HL-60 (cell line): ENCODE measurements at regions not wholly inside any gene's neighbourhood (a gene's known extent, or its start where the extent isn't known, plus 50 kb on each side); places are given as distances from the start of the nearest gene placed in this dataset.

Experiments
- DNase-seq, 2 experiments: peaks; one replicate each; pipeline ENCODE4 v3.0.0-alpha.2; 2010 to 2020; ENCODE audit warnings: low read depth in 1 of 2, low spot score in 1 of 2
- H3K27ac ChIP-seq: fragments of 250-450 bp; sonication (Bioruptor Pico); replicated peaks from 2 replicates; pipeline ENCODE4 v1.5.1; 2020; ENCODE audit warnings: mild to moderate bottlenecking, moderate library complexity
- H3K27me3 ChIP-seq: fragments of 250-450 bp; sonication (Bioruptor Pico); 2 replicates; pipeline ENCODE4 v1.5.1; 2021; ENCODE audit warnings: mild to moderate bottlenecking, moderate library complexity; ENCODE audit not compliant: insufficient read depth, poor library complexity, severe bottlenecking
- H3K4me3 ChIP-seq: replicated peaks from 2 replicates; pipeline ENCODE4 v1.5.1; 2011; ENCODE audit warnings: mild to moderate bottlenecking, control low read depth, low read length; ENCODE audit not compliant: insufficient read depth
- CTCF ChIP-seq: IDR thresholded peaks from one replicate; pipeline ENCODE4 v1.5.1; 2011; ENCODE audit warnings: low read length, control low read depth, inconsistent platforms; ENCODE audit not compliant: insufficient read depth
- GABPA ChIP-seq: IDR thresholded peaks from 2 replicates; pipeline ENCODE4 v1.6.1; 2012; ENCODE audit warnings: low read depth
- POLR2AphosphoS5 ChIP-seq: IDR thresholded peaks from 2 replicates; pipeline ENCODE4 v1.6.1; 2012; ENCODE audit warnings: low read depth
- SPI1 ChIP-seq: IDR thresholded peaks from 2 replicates; pipeline ENCODE4 v1.6.1; 2012; ENCODE audit warnings: low read depth, mild to moderate bottlenecking, borderline replicate concordance
- TF ChIP-seq, protein P1 (sequence below): IDR thresholded peaks from 2 replicates; pipeline ENCODE4 v1.6.1; 2012; ENCODE audit warnings: low read depth; ENCODE audit not compliant: insufficient replicate concordance

DNA sequence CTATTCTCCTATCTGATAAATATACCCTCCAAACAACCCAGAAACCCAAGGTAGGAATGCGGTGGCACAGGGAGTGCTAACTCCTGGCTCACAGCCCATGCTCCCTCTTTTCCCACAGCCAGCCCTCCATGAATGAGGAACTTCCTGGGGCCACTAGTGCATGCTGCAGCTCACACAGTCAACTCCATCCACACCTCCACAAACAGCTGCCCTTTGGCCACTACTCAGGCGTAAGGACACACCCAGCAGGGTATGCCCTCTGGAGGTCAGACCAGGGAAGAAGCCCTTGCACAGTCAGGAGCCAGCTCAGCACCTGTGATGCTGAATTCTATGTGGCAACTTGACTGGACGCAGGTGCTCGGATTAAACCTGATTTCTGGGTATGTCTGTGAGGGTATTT is 85.2 kb upstream of the PIK3CG start:
- H3K27ac ChIP-seq, result no peak overlapping the region
- peak; percentile 8 for TF ChIP-seq CTCF
- TF ChIP-seq POLR2AphosphoS5, result no peak
- no peak for DNase-seq
- H3K4me3 ChIP-seq, result no peak overlapping the region
- H3K27me3 ChIP-seq, result no peaks in the 10 kb centered on the region

- no peak overlapping the region for H3K27ac ChIP-seq
- H3K4me3 ChIP-seq, result no peak overlapping the region
- DNase-seq, result no peak
- H3K27me3 ChIP-seq, result no peaks in the 10 kb centered on the region
- no peak for TF ChIP-seq POLR2AphosphoS5
- TF ChIP-seq GABPA, result no peak
- no peak for TF ChIP-seq SPI1
- no peak for TF ChIP-seq CTCF
Measured at GRCh38 chr7:106781007-106781406, 84.1 kb upstream of the PIK3CG start.

DNA sequence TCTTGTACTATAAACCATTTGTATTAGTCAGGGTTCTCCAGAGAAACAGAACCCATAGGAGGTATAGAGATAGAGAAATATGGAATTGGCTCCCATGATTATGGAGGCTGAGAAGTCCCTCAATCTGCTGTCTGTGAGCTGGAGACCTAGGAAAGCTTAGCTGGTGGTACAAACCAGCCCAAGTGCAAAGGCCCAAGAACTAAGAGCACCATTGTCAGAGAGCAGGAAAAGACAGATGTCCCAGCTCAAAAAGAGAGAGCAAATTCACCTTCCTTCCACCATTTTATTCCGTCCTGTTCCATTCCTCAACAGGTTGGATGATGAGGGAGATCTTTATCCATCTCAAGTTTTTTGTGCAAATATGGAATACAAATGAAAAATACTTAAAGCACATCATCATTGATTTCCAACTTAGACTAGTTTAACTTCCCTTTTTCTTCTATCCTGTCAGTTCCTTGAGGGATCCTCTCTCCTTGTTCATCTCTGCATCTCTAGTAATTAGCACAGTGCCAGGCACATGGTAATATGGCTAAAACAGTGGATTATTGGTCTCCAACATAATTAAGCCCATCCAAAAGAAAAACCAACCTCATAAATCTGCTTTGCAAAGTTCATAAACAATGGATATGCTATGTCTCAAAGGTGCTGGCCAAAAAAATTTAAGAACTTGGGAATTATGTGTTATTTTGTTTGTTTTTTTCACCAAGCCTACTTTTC is 83.1 kb upstream of the PIK3CG start:
- no peak overlapping the region for H3K4me3 ChIP-seq
- H3K27ac ChIP-seq, result no peak overlapping the region
- no peak for TF ChIP-seq CTCF
- no peak for TF ChIP-seq POLR2AphosphoS5
- TF ChIP-seq SPI1, result no peak
- no peak for TF ChIP-seq GABPA
- TF ChIP-seq, protein P1, sequence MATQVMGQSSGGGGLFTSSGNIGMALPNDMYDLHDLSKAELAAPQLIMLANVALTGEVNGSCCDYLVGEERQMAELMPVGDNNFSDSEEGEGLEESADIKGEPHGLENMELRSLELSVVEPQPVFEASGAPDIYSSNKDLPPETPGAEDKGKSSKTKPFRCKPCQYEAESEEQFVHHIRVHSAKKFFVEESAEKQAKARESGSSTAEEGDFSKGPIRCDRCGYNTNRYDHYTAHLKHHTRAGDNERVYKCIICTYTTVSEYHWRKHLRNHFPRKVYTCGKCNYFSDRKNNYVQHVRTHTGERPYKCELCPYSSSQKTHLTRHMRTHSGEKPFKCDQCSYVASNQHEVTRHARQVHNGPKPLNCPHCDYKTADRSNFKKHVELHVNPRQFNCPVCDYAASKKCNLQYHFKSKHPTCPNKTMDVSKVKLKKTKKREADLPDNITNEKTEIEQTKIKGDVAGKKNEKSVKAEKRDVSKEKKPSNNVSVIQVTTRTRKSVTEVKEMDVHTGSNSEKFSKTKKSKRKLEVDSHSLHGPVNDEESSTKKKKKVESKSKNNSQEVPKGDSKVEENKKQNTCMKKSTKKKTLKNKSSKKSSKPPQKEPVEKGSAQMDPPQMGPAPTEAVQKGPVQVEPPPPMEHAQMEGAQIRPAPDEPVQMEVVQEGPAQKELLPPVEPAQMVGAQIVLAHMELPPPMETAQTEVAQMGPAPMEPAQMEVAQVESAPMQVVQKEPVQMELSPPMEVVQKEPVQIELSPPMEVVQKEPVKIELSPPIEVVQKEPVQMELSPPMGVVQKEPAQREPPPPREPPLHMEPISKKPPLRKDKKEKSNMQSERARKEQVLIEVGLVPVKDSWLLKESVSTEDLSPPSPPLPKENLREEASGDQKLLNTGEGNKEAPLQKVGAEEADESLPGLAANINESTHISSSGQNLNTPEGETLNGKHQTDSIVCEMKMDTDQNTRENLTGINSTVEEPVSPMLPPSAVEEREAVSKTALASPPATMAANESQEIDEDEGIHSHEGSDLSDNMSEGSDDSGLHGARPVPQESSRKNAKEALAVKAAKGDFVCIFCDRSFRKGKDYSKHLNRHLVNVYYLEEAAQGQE, result no peak
- no peaks in the 10 kb centered on the region for H3K27me3 ChIP-seq
- DNase-seq, result no peak

DNA sequence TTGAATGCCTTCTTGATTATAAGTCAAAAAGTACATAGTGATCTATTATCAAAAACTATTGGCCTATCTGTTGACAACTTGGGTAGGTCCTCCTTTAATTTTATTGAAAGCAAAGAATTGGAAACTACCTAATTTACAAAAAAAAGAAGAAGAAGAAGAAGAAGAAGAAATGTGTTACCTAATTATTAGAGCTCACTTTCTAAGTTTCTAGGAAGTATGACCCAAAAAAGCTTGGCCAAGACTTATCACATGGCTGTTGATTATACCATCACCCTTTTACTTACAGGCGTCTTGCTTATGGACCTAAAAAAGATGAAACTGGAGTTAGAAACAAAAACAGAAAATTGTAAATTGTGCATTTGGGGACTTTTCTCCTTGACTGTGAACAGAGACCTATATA is 81.8 kb upstream of the PIK3CG start:
- no peaks in the 10 kb centered on the region for H3K27me3 ChIP-seq
- H3K4me3 ChIP-seq, result no peak overlapping the region
- no peak for DNase-seq
- H3K27ac ChIP-seq, result no peak overlapping the region
- no peak for TF ChIP-seq SPI1
- no peak for TF ChIP-seq GABPA

GRCh38 chr7:106788637-106789036 is 76.4 kb upstream of the PIK3CG start:
- no peak overlapping the region for H3K4me3 ChIP-seq
- DNase-seq, result no peak

More at GRCh38 chr7:106788637-106789036, 76.4 kb upstream of the PIK3CG start:
- TF ChIP-seq SPI1 (no peak), CTCF (no peak), POLR2AphosphoS5 (no peak), GABPA (no peak)
- TF ChIP-seq, protein P1, result no peak
- no peak overlapping the region for H3K27ac ChIP-seq
- no peaks in the 10 kb centered on the region for H3K27me3 ChIP-seq
